HS-5 (cell line): ENCODE measurements at regions not wholly inside any gene's neighbourhood (a gene's known extent, or its start where the extent isn't known, plus 50 kb on each side); places are given as distances from the start of the nearest gene placed in this dataset.
"Not testable (repeated sequence)": the region's sequence is repeated elsewhere in the genome, so short reads cannot be mapped to it uniquely, and the experiment has no call there.

Experiments
- DNase-seq: peaks from one replicate; pipeline ENCODE4 v3.0.0-alpha.2; 2012; ENCODE audit warnings: low read depth

DNA sequence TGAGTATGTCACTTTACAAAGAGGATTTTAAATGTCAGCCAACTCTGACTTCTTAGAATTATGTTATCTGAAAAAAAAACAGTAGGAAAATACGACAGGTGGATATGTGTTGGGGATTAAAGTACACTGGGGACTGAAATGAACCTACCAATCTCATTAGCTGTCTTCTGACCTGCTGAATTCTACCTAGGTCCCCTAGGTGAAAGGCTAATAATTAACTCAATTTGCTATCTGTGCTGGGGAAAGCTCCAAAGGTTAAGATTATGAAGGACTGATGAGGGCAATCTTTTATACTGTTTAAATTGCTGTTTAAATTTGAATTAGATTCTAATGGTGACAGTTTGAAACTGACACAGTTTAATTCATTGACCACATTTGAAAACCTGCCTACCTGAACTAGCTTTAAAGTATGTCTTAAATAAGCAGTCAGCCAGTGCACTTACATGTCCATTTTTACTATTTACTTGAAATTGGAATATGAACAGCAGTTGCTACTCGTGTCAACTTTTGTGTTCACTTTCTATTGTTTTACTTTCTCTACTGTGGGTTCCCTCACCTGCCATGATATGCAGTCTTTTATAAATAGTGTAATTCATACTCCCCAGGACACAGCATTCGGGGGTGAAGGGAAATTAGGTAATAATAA lies 977.3 kb downstream of the C4orf33 start:
- no peak for DNase-seq

DNA sequence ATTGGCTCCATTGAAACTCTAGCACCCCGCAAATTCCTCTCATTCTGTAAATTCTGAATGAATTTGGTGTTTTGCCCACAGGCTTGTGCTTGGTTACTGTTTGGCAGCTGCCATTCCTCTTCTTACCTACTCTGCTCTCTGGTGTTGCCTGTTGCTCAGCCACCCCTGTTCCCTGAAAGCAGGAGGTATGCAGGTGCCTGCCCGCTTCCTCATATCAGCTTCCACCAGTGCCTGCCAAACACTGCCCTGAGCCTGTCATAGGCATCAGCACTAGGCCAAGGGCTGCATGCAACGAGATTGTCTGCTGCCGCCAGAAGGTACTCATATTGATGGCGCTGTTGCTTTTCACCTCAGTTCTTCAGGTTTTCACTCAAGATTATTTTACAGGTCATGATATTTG lies 978.1 kb downstream of the C4orf33 start:
- no peak for DNase-seq

DNA sequence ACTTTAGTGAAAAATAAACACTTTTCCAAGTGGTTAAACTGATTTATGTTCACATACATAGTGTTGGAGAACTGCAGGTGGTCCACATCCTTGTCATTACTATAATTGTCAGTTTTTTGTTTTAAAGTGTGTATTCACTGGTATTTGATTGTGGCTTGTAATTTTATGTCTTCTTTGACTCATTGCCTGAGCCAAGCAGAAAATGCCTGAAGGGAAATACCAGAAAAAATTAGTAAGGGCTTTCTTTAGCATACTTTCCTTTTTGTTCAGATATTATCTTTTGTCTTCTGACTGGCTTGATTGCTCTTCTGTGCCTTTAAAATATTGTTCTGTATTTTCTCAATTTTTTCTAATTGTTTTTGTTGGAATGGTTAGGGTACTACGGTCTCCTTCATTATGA lies 981.3 kb downstream of the C4orf33 start:
- DNase-seq = no peak

DNA sequence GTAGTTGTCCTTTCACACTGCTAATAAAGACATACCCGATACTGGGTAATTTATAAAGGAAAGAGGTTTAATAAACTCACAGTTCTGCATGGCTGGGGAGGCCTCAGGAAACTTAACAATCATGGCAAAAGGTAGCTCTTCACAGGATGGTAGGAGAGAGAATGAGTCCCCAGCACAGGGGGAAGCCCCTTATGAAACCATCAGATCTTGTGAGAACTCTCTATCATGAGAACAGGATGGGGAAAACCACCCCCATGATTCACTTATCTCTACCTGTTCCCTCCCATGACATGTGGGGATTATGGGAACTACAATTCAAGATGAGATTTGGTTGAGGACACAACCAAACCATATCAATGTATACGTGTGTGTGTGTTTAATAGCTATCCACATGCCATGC lies 983.1 kb downstream of the C4orf33 start:
- DNase-seq = not testable (repeated sequence)

DNA sequence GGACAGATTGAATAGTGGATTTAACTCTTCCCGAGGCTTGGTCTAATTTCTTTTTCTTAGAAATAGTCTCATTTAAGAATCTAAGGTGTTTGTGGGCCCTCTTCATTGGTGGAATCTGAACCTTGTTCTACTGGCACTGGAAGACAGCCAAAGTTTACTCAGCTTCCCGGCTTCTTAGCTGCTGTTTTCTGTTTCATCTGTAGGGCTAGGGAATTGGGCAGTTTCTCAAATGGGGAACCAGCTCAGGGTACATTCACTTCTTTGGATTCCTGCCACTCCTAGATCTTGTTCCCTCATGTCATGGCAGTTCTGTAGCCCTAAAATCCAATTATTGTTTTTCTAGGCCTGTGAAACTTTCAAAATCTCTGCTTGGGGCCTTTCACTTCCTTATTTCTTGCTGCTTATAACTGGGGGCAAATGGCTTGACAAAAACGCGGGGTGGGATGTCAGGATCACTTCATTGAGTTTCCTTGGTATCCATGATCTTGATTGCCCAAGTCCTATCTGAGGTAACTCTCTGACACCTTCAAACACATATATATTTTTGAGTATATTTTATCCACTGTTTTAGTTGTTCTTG lies 985.0 kb downstream of the C4orf33 start:
- DNase-seq = no peak

DNA sequence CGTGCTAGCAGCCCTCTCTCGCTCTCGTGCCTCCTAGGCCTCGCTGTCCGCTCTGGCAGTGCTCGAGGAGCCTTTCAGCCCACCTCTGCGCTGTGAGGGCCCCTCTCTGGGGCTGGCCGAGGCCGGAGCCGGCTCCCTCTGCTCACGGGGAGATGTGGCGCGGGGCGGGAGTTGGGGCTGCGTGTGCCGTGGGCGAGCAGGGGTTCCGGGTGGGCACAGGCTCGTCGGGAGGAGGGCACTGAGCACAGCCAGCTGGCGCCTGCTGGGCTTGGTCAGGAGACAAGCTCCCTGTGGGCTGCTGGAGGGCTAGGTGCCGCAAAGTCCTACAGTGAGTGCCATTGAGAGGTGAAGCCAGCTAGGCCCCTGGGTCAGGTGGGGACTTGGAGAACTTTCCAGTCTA lies 994.5 kb downstream of the C4orf33 start:
- no peak for DNase-seq

DNA sequence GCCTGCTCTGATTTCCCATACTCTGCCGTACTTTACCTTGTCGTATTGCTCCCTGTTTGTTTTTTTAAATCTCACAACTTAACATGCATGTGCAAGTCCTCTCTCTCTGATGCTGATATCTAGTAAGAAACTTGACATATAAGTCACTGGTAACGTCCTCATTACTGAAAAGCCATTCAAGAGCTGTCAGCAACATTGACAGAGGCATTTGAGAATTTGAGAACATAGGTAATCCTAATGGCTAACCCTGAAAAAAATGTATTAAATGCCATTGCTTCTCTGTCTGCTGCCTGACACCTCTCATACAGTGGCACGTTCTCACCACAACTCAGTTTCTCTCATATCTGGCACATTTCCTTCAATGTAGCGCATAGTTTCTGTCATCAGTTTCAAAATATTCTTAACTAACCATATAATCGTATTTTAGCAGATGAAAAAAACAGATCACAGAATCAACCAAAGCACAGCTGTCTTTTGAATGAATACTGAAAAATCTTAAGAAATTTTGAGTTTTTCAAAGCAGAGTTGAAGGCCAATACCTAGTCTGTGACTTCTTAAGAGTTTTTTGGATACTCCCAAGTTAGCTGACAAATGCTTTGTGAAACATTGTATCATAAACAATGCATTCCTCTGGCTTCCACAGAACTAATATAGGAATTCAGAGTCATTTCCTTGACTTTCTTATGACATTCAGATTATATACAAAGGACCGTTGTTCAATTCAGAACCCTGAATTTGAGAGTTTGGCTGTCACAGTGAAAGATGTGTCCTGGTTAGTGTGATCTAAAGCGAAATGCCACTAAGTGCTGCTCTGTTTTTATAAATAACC lies 996.4 kb downstream of the C4orf33 start:
- DNase-seq = no peak

DNA sequence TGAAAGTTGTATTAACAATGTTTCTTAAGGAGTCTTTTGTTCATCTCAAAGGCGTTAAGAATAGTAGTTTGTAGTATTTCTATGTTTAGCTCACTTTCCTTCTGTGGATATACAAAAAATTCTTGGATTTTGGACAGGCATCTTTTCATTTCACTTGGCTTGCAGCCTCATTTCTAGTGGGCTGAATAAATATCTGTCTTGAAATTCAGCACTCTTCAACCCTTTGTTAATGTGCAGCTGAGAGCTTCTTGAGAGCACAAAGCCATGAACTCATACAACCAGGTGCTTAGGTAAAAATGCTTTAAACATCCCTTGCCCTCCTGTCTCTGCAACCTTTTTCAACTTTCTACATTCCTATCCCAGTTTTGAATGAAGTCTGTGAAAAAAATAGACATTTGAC lies 1003.2 kb downstream of the C4orf33 start:
- no peak for DNase-seq

DNA sequence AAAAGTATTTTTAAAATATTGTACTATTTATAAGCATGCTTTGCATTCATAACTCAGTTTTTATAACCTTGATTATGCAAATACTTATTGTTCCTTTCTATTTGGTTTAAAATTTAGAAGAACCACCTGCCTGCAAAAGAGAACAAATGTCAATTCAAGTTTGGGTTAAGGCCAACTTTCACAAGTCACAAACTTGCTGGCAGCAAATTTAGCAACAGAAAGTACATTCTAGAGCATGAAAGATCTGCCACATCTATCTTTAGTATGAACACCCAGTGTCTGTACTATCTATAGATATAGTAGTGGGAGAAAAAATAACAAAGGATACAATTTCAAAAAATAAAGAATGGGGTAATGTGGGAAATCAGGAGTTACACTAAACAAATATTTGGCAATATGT lies 1014.2 kb downstream of the C4orf33 start:
- DNase-seq = no peak

DNA sequence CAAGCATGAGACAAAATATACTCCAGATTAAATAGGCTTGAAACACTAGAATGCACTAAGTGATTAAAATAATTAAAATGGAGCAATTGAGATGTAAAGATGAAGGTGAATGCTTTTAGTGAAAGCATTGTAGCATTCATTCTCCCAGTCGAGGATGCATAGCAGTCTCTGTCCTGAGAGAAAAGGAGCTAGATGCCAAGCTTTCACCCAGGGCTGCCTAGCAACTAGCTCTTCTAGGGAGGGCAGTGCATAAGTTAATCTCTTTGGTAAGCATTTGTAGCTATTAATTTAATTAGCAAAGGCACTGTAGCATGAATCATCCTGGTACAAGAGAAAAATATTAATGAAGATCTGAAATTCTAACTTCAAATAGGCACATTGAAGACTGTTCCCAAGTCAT lies 1014.8 kb downstream of the C4orf33 start:
- DNase-seq = no peak

DNA sequence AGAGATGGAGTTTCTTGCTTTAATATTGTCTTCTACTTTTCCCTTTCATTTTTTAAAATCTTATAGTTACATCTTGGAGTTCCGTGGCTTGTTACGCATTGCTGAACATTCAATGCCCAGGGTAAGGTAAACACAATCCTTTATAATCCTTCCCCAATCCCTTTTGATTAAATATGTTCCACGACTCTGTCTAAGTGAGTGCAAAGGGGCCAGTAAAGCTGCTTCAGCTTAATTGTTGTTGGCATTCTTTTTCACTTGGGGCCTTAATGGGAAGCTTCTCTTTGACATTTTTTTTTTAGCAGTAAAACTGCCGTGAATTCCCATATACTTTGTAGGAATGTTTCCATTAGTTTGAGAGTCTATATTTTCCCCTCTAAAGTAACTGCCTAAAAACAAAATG lies 1028.1 kb downstream of the C4orf33 start:
- DNase-seq = no peak

DNA sequence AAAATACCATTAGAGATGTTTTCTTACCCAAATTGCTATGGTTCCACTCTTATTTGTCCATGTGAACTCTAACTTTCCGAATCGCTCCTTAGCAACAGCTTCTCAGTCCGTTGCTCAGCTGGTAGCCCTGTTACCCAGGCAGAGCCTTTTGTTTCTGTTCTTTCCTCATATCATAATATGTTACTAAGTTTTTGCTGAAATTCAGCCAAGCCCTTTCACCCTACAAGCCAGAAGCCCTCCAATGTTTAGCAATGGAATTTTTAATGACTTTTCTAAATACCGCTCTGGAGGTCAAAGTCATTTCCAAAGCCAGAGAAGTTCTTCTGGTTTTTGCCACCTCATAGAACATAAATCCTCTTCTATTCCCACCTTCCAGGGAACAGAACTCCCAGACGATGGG lies 1029.5 kb downstream of the C4orf33 start:
- no peak for DNase-seq

DNA sequence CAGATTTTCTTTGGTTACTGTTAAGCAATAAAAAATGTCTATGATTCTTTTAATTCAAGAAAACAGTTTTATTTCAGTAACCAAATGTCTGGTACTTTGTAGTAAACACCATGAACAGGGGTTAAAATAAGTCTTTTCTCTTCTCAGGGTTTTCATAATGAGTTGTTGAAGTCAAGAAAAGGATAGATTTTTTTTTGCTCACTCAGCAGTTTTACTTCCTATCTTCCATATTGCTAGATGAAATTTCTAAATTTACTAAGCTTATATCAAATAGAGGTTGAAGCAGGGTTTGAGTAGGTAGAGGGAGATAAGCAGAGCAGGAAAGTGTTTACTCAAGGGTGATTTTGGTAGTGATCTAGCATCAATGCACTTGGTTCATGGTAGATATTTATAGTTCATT lies 1031.3 kb downstream of the C4orf33 start:
- DNase-seq = no peak

DNA sequence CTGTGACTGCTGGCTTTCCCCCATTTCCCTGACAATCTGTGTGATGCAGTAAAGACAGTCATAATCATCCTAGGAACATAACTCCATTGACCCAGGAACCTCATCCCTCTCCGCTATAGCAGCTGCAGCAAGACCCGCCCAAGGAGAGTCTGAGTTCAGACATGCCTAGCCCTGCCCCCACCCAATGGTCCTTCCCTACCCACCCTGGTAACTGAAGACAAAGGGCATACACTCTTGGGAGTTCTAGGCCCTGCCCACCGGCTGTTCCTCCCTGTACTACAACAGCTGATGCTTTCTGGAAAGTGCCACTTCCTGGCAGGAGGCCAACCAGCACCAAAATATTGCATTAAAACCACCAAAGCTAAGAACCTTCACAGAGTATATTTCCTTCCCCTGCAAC lies 1035.6 kb downstream of the C4orf33 start:
- no peak for DNase-seq

DNA sequence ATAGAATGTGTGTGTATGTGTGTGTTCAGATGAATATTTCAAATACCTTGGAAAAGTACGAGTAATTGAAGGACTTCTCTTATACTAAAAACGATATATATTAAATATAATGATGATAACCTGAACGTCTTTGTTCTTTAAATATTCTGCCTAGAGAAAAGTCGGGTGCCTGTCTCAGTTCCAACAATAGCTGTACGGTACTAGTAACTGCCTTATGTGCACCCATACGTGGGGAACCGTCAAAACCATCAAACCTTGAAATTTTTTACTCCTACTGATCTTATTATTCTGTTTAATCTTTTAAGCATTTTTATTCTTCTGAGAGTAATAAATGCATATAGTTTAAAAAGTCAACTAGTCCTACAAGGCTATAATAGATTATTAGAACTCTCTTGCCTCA lies 1045.7 kb downstream of the C4orf33 start:
- no peak for DNase-seq

DNA sequence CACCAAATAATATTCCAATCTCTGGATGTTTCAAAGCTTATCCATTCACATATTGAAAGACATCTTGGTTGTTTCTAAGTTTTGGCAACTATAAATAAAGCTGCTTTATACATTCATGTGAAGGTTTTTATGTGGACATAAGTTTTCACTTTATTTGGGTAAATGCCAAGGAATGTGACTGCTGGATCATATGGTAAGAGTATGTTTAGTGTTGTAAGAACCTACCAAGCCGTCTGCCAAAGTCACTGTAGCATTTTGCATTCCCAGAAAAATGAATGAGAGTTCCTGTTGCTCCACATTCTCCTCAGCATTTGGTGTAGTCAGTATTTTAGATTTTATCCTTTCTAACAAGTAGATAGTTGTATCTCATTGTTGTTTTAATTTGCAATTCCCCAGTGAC lies 1047.7 kb downstream of the C4orf33 start:
- DNase-seq = no peak

DNA sequence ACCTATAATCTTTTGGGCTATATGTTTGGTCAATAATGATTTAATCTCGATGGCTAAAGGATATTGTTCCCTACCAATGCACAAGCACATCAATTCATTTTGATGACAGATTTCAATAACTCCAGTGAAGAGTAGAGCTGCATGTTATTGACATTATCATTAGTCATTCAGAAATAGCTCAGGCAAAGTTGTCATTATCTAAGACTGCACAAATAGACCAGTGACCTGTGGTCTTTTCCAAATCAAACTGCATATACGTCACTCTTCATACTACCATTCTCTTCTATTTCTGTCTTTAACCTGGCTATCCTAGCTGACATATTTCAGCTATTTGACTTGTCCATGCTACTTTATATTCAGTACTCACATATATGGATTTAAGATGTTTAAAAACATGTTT lies 1050.8 kb downstream of the C4orf33 start:
- DNase-seq = no peak

DNA sequence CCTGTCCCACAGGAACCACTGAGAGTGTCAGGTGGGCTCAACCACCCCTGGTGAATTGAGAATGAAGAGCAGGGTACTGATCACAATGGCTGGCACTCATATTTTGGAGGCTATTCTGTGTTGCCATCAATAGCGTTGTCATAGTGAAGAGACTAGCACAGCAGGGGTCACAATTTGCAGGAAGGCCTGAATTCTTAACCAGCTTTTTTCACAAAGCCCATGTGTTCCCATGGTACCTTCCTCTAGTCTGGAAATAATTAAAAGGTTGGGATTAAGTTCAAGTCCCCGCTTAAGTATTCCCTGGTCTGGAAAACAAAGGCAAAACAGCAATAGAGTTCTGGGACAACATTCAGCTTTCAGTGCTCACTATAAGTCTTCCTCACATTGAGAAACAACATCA lies 1051.7 kb downstream of the C4orf33 start:
- DNase-seq = no peak

DNA sequence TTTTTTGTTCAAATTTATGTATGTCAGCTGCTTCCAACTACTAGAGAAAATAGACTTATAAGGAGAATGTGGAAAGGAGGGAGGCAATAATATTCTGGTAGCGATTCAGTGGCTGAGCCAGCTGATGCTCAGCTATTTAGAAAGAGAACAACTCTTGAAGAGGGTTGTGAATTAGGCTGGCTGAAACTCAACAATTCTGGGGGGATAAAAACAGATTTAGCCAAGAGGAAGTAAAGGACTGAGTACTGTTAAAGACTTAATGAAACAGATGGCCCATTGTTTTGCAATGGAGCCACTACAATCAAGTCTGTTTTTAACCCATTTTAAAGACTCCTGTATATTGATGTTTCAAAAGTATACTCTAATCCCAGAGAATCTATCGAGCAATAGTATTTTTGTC lies 1058.9 kb downstream of the C4orf33 start:
- DNase-seq = no peak

DNA sequence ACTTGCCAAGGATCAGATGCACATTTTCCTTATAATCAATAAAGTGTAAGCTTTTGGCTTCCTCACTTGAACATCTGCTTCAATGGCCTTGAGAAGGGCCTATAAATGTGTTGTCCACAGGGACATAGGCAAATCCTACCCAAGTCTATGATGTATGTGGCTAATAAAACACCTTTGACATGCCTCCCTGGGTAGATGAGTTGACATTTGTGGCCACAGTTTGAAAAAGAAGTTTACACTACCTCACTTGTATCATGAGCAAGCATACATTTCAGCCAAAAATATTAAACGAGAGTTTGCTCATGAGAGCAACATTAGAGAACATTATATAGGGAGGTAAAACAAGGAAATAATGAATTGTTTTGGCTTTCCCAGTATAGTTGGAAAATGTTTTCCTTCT lies 1067.7 kb downstream of the C4orf33 start:
- no peak for DNase-seq

DNA sequence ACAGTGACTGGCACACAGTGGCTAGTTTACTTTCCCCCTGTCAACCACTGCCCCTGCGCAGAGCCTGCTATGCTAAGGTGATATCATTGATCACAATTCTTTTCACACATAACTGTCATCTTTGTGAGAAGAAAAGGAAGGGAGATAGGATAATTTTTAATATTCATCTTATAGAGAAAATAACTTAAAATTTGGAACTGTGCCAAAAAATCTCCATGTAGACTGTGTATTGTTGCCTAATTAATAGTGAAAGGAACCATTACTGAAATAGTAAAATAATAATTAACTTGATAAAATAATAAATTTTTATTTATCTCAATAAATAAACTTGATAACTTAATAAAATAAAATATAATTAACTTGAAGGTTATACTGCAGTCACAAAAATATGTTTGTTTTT lies 1069.4 kb downstream of the C4orf33 start:
- DNase-seq = no peak

DNA sequence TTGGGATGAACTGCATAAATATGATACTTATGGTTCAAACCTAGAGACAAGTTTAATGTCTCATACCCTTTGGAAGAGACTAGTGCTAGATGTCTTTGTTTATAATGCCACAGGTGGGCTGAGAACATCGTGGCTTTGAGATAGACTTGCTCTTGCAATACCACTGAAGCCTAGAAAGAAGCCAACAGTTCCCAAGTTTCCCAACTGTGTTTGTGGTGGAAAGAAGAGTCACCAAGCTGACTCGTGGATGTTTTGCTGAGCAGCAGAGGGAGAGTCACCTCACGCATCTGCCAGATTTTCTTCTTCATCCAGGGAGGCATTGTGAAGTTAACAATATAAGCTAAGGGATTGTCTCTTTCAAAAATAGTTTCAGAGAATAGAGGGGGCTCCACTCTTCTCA lies 1076.2 kb downstream of the C4orf33 start:
- DNase-seq = no peak

DNA sequence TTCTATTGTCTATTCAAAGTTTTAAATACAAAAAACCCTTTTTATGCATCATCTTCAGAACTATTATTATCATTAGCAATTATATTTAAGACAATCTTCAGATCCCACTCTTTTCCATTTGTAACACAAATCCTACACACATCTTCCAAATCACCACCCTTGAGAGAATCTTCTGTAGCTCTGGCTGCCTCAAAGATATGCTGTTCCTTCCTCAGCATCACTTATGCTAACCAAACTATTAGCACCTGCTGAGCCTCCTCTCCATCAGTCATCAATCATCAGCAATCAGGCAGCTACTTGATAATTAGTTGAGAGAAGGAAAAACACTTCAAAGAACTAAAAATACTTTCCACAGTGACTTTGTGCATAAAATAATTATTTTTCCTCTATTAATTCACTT lies 1082.2 kb downstream of the C4orf33 start:
- DNase-seq = no peak

DNA sequence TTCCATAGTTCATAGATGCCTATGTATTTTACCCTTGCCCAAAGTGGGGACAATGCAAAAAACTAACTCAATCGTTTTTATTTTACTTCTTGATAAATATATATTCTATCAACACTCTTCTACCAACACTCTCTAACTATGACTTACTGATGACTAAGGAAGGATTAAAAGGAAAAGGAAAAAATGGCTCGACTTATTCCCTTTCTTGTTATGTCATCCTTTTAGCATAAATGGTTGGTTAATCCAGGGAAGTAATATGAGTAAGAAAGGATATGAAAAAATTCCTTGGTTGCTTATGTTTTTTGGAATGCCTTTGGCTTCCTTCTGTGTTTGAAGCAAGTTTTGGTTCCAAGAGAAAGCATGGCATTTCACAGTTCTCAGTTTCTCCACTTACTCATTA lies 1087.1 kb downstream of the C4orf33 start:
- DNase-seq = no peak
